ENCODE measurements at regions not wholly inside any gene's neighbourhood (a gene's known extent, or its start where the extent isn't known, plus 50 kb on each side); places are given as distances from the start of the nearest gene placed in this dataset.
"Not testable (repeated sequence)": the region's sequence is repeated elsewhere in the genome, so short reads cannot be mapped to it uniquely, and the experiment has no call there.

GRCh38 chr6:150496629-150497028 lies 103.1 kb upstream of the PLEKHG1 start:
- H3K4me1 Mint-ChIP-seq: peaks cover 14% of the 10 kb centered on the region
- peaks cover 8% of the 10 kb centered on the region for H3K9me3 Mint-ChIP-seq
- no peaks in the 10 kb centered on the region for H3K27me3 Mint-ChIP-seq (ENCODE audit: low read depth)
- no peaks in the 10 kb centered on the region for H3K36me3 Mint-ChIP-seq
- DNase-seq (ENCODE audit: low spot score in 2 of 2, unreplicated experiment in 2 of 2): no peak
- no peak for TF ChIP-seq CTCF (IDR thresholded peaks at IDR 0.05; ENCODE audit: unreplicated experiment)
- H3K27ac Mint-ChIP-seq: no peak overlapping the region
- no peak overlapping the region for H3K4me3 Mint-ChIP-seq

- no peak for DNase-seq (ENCODE audit: low spot score in 2 of 2, unreplicated experiment in 2 of 2)
Observed at GRCh38 chr6:150499882-150500312, 99.8 kb upstream of the PLEKHG1 start.

GRCh38 chr6:150500568-150500967 lies 99.1 kb upstream of the PLEKHG1 start:
- not testable (repeated sequence) for H3K9me3 Mint-ChIP-seq; DNase-seq (ENCODE audit: low spot score in 2 of 2, unreplicated experiment in 2 of 2); H3K4me3 Mint-ChIP-seq; H3K36me3 Mint-ChIP-seq; H3K27me3 Mint-ChIP-seq (ENCODE audit: low read depth); H3K27ac Mint-ChIP-seq
- peaks cover 20% of the 10 kb centered on the region for H3K4me1 Mint-ChIP-seq

More at GRCh38 chr6:150499882-150500312, 99.8 kb upstream of the PLEKHG1 start:
- Mint-ChIP-seq H3K27me3 (ENCODE audit: low read depth) (no peaks in the 10 kb centered on the region), H3K4me1 (peaks cover 19% of the 10 kb centered on the region), H3K36me3 (no peaks in the 10 kb centered on the region), H3K27ac (no peak overlapping the region), H3K9me3 (no peaks in the 10 kb centered on the region), H3K4me3 (no peak overlapping the region)
- TF ChIP-seq CTCF (IDR thresholded peaks at IDR 0.05; ENCODE audit: unreplicated experiment): no peak

GRCh38 chr6:150503041-150503440 lies 96.6 kb upstream of the PLEKHG1 start:
- no peak overlapping the region for H3K4me3 Mint-ChIP-seq
- TF ChIP-seq CTCF (IDR thresholded peaks at IDR 0.05; ENCODE audit: unreplicated experiment): no peak
- H3K27ac Mint-ChIP-seq: no peak overlapping the region
- H3K36me3 Mint-ChIP-seq: peaks cover 2% of the 10 kb centered on the region
- H3K4me1 Mint-ChIP-seq: peaks cover 13% of the 10 kb centered on the region
- H3K27me3 Mint-ChIP-seq (ENCODE audit: low read depth): no peaks in the 10 kb centered on the region
- no peak for DNase-seq (ENCODE audit: low spot score in 2 of 2, unreplicated experiment in 2 of 2)
- H3K9me3 Mint-ChIP-seq: peaks cover 6% of the 10 kb centered on the region

- no peaks in the 10 kb centered on the region for H3K27me3 Mint-ChIP-seq (ENCODE audit: low read depth)
- H3K9me3 Mint-ChIP-seq: peaks cover 6% of the 10 kb centered on the region
- no peak for DNase-seq (ENCODE audit: low spot score in 2 of 2, unreplicated experiment in 2 of 2)
Observed at GRCh38 chr6:150503586-150504339, 95.9 kb upstream of the PLEKHG1 start.

GRCh38 chr6:150507361-150507760 lies 92.3 kb upstream of the PLEKHG1 start:
- not testable (repeated sequence) for DNase-seq (ENCODE audit: low spot score in 2 of 2, unreplicated experiment in 2 of 2); H3K4me3 Mint-ChIP-seq; H3K27me3 Mint-ChIP-seq (ENCODE audit: low read depth); H3K36me3 Mint-ChIP-seq; H3K27ac Mint-ChIP-seq
- Mint-ChIP-seq H3K9me3 (peaks cover 14% of the 10 kb centered on the region), H3K4me1 (peaks cover 32% of the 10 kb centered on the region)

More at GRCh38 chr6:150503586-150504339, 95.9 kb upstream of the PLEKHG1 start:
- peaks cover 13% of the 10 kb centered on the region for H3K4me1 Mint-ChIP-seq
- H3K27ac Mint-ChIP-seq: no peak overlapping the region
- peaks cover 2% of the 10 kb centered on the region for H3K36me3 Mint-ChIP-seq
- no peak overlapping the region for H3K4me3 Mint-ChIP-seq
- TF ChIP-seq CTCF (IDR thresholded peaks at IDR 0.05; ENCODE audit: unreplicated experiment): no peak

Measured in mesothelial cell of epicardium (in vitro differentiated cells).